Smooth muscle cell (in vitro differentiated cells): ENCODE measurements at regions not wholly inside any gene's neighbourhood (a gene's known extent, or its start where the extent isn't known, plus 50 kb on each side); places are given as distances from the start of the nearest gene placed in this dataset.
"Not testable (repeated sequence)": the region's sequence is repeated elsewhere in the genome, so short reads cannot be mapped to it uniquely, and the experiment has no call there.

Experiments
- DNase-seq: peaks from one replicate; lab custom pipeline; 2025; ENCODE audit not compliant: unreplicated experiment; lab: John Stamatoyannopoulos, UW
- H2AFZ ChIP-seq: fragments of 200-600 bp; sonication (generic); 2 replicates; pipeline ENCODE4 v1.6.0; 2016; ENCODE audit warnings: antibody characterized with exemption, low read depth, mild to moderate bottlenecking
- H3F3A ChIP-seq: fragments of 200-600 bp; sonication (generic); 2 replicates; pipeline ENCODE4 v1.6.0; 2017; ENCODE audit warnings: antibody characterized with exemption, low read depth
- H3K27ac ChIP-seq: fragments of 200-600 bp; sonication (generic); 2 replicates; pipeline ENCODE4 v1.5.1; 2016; ENCODE audit warnings: low read depth, mild to moderate bottlenecking
- H3K27me3 ChIP-seq: fragments of 200-600 bp; sonication (generic); 2 replicates; pipeline ENCODE4 v1.6.1; 2016; ENCODE audit warnings: low read depth, mild to moderate bottlenecking
- H3K36me3 ChIP-seq: fragments of 200-600 bp; sonication (generic); 2 replicates; pipeline ENCODE4 v1.5.1; 2016; ENCODE audit warnings: low read depth
- H3K4me1 ChIP-seq: fragments of 200-600 bp; sonication (generic); 2 replicates; pipeline ENCODE4 v1.5.1; 2016; ENCODE audit warnings: low read depth
- H3K4me2 ChIP-seq: fragments of 200-600 bp; sonication (generic); 2 replicates; pipeline ENCODE4 v1.6.0; 2016; ENCODE audit warnings: mild to moderate bottlenecking
- H3K4me3 ChIP-seq: fragments of 200-600 bp; sonication (generic); 2 replicates; pipeline ENCODE4 v1.5.1; 2016; ENCODE audit warnings: mild to moderate bottlenecking
- H3K79me2 ChIP-seq: fragments of 200-600 bp; sonication (generic); 2 replicates; pipeline ENCODE4 v1.6.0; 2016; ENCODE audit warnings: low read depth, mild to moderate bottlenecking
- H3K9ac ChIP-seq: fragments of 200-600 bp; sonication (generic); 2 replicates; pipeline ENCODE4 v1.6.0; 2016; ENCODE audit warnings: low read depth
- H3K9me3 ChIP-seq: fragments of 200-600 bp; sonication (generic); replicated peaks from 2 replicates; pipeline ENCODE4 v1.5.1; 2016; ENCODE audit warnings: low read depth
- H4K20me1 ChIP-seq: fragments of 200-600 bp; sonication (generic); 2 replicates; pipeline ENCODE4 v1.6.0; 2016; ENCODE audit warnings: low read depth
- WGBS: methylation state at CpG from one replicate; pipeline ENCODE4 v1.1.7; 2016; ENCODE audit warnings: low lambda C conversion rate; 5-methylcytosine and 5-hydroxymethylcytosine counted together
- TF ChIP-seq, protein P1 (sequence below): fragments of 200-600 bp; sonication (generic); IDR thresholded peaks from 2 replicates; pipeline ENCODE4 v1.5.1; 2017; ENCODE audit warnings: borderline replicate concordance, mild to moderate bottlenecking, antibody characterized with exemption; ENCODE audit not compliant: insufficient read depth, poor library complexity, severe bottlenecking

DNA sequence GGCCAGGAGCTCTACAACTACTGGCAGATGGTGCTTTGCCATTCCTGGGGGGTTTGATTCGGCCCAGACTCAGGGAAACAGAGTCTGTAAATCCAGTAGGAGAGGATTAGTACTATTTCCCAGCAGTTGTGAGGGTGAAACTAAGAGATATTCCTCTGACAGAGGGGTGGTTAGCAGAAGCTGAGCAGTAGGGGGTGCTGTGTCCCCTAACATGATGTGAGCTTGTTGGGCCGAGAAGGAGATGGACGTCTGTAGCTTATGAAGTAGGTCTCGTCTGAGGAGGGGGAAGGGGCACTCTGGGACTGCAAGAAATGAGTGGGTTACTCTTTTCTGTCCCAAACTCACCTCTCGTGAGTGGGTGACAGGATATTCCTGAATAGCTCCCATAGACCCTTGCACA is 179.2 kb upstream of the MBL2 start:
- Histone ChIP-seq H3K27ac (no peak overlapping the region), H3K9me3 (no peaks in the 10 kb centered on the region), H3K4me1 (peaks cover 2% of the 10 kb centered on the region), H3K27me3 (no peaks in the 10 kb centered on the region), H3K4me3 (no peak overlapping the region), H3K36me3 (no peaks in the 10 kb centered on the region), H2AFZ (peak overlapping the region; percentile 72), H3F3A (peaks cover 16% of the 10 kb centered on the region), H3K4me2 (peak overlapping the region; percentile 44), H3K79me2 (no peaks in the 10 kb centered on the region), H3K9ac (no peak overlapping the region), H4K20me1 (no peaks in the 10 kb centered on the region)
- 25% methylated on average over 5 of the region's 5 CpGs for WGBS
- DNase-seq, result no peak
- TF ChIP-seq, protein P1, sequence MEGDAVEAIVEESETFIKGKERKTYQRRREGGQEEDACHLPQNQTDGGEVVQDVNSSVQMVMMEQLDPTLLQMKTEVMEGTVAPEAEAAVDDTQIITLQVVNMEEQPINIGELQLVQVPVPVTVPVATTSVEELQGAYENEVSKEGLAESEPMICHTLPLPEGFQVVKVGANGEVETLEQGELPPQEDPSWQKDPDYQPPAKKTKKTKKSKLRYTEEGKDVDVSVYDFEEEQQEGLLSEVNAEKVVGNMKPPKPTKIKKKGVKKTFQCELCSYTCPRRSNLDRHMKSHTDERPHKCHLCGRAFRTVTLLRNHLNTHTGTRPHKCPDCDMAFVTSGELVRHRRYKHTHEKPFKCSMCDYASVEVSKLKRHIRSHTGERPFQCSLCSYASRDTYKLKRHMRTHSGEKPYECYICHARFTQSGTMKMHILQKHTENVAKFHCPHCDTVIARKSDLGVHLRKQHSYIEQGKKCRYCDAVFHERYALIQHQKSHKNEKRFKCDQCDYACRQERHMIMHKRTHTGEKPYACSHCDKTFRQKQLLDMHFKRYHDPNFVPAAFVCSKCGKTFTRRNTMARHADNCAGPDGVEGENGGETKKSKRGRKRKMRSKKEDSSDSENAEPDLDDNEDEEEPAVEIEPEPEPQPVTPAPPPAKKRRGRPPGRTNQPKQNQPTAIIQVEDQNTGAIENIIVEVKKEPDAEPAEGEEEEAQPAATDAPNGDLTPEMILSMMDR, result peak; percentile 47

DNA sequence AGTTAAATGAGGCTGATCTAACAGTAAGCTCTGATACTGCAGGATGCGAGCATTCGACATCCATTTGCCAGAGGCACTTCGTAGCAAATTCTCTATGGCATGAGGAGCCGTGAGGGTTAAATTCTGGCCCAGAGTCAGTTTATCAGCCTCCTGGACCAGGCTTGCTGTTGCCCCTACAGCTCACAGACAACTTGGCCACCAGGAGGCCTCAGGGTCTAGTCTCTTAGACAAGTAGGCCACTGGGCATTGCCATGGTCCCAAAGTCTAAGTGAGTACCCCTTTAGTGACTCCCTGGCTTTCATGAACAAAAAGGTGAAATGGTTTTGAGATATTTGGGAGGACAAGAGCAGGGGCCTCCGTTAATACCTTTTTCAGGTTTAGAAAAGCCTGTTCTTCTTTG is 178.0 kb upstream of the MBL2 start:
- no peaks in the 10 kb centered on the region for H3K36me3 ChIP-seq
- H3K4me2 ChIP-seq, result no peak overlapping the region
- no peaks in the 10 kb centered on the region for H3K4me1 ChIP-seq
- no peak overlapping the region for H3K4me3 ChIP-seq
- H3F3A ChIP-seq, result peaks cover 15% of the 10 kb centered on the region
- no peak overlapping the region for H2AFZ ChIP-seq
- H3K79me2 ChIP-seq, result no peaks in the 10 kb centered on the region
- WGBS, result 95% methylated on average over 5 of the region's 5 CpGs
- no peak overlapping the region for H3K27ac ChIP-seq
- H4K20me1 ChIP-seq, result no peaks in the 10 kb centered on the region
- H3K9me3 ChIP-seq, result no peaks in the 10 kb centered on the region
- H3K27me3 ChIP-seq, result no peaks in the 10 kb centered on the region
- TF ChIP-seq, protein P1, result no peak
- no peak for DNase-seq
- H3K9ac ChIP-seq, result no peak overlapping the region

DNA sequence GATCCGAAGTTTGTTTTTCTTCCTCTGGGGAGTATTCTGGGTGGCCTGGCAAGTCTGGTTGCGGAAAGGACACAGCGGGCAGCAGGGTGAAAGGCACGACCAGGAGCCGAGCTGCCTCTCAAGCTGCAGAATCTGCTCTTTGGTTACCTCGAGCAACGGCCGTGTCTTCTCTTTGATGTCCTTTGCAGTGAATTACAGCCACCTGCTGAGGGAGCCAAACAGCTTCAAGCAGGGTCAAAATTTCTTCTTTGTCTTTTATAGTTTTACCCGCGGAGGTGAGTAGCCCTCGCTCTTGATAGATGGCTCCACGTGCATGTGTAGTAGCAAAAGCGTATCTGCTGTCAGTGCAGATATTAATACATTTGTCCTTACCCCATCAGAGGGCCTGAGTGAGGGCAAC is 177.3 kb upstream of the MBL2 start:
- H3K27me3 ChIP-seq, result no peaks in the 10 kb centered on the region
- H3K79me2 ChIP-seq, result no peaks in the 10 kb centered on the region
- no peak overlapping the region for H3K9ac ChIP-seq
- DNase-seq, result no peak
- H3K36me3 ChIP-seq, result no peaks in the 10 kb centered on the region
- 72% methylated on average over 13 of the region's 13 CpGs for WGBS
- TF ChIP-seq, protein P1, result no peak
- no peak overlapping the region for H3K4me2 ChIP-seq
- no peak overlapping the region for H3K27ac ChIP-seq
- no peak overlapping the region for H3K4me3 ChIP-seq
- no peaks in the 10 kb centered on the region for H3K9me3 ChIP-seq
- H3K4me1 ChIP-seq, result no peaks in the 10 kb centered on the region
- peaks cover 11% of the 10 kb centered on the region for H3F3A ChIP-seq
- H2AFZ ChIP-seq, result no peak overlapping the region
- no peaks in the 10 kb centered on the region for H4K20me1 ChIP-seq

DNA sequence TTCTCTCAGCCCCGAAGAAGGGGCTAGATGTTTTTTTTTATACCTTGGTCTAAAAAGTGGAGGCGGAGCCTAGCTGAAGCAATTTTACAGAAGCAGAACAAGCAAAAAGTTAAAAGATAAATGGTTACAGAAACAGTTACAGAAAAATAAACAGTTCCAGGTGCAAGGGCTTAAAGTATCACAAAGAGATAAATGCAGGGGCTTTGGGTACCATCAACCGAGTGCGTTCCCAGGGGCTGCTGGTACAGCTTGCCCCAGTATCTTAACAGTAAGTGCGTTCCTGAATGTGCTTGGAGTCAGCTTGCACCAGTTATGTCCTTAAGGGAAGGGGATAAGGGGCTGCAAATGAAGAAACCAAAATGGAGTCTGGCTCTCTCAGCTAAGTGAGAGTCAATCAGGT is 173.9 kb upstream of the MBL2 start:
- TF ChIP-seq, protein P1, result no peak
- no peaks in the 10 kb centered on the region for H3K36me3 ChIP-seq
- H3K79me2 ChIP-seq, result no peaks in the 10 kb centered on the region
- H3K4me3 ChIP-seq, result peak overlapping the region; percentile 38
- peak overlapping the region; percentile 81 for H3K4me2 ChIP-seq
- no peak for DNase-seq
- 37% methylated on average over 5 of the region's 5 CpGs for WGBS
- no peaks in the 10 kb centered on the region for H3K9me3 ChIP-seq
- peaks cover 10% of the 10 kb centered on the region for H3F3A ChIP-seq
- no peaks in the 10 kb centered on the region for H4K20me1 ChIP-seq
- H3K27ac ChIP-seq, result peak overlapping the region; percentile 31
- peak overlapping the region; percentile 86 for H2AFZ ChIP-seq
- H3K27me3 ChIP-seq, result no peaks in the 10 kb centered on the region
- H3K4me1 ChIP-seq, result no peaks in the 10 kb centered on the region
- H3K9ac ChIP-seq, result peak overlapping the region; percentile 16

DNA sequence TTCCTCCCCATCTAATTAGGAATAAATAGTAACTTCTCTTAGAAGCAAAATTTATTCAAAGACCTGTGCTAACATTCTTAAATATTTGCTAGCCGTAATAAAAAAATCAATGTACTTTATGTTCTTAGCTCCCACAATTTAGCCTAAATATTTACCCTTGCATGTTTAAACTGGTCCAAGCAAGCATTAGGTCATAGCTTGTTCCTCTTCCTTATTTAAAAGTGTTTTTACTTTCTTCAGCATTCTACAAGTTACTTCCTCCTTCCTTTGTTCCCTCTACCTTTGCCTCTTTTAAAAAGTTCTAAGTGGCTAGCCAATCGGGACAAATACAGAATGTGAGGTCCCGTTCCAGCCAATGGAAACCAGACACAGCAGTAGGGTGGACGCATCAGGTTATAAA is 172.9 kb upstream of the MBL2 start:
- H4K20me1 ChIP-seq, result not testable (repeated sequence)

More for the DNA sequence above, 172.9 kb upstream of the MBL2 start:
- H3K79me2 ChIP-seq, H3K27me3 ChIP-seq, DNase-seq, H3K4me1 ChIP-seq, H3F3A ChIP-seq, H3K4me3 ChIP-seq, H3K9me3 ChIP-seq, H3K4me2 ChIP-seq, H3K36me3 ChIP-seq, H3K27ac ChIP-seq, H3K9ac ChIP-seq: not testable (repeated sequence)
- 90% methylated on average over 4 of the region's 4 CpGs for WGBS
- H2AFZ ChIP-seq, result peak overlapping the region; percentile 86
